Stimulated activated CD8-positive, alpha-beta memory T cell treated with anti-CD3 and anti-CD28 coated beads, Interleukin-12 subunit alpha, Interleukin-12 subunit beta, amount 100 ng/mL, for 24 hours (primary cell): ENCODE measurements at regions not wholly inside any gene's neighbourhood (a gene's known extent, or its start where the extent isn't known, plus 50 kb on each side); places are given as distances from the start of the nearest gene placed in this dataset.

Experiments used
- DNase-seq: peaks from one replicate; pipeline ENCODE4 v3.0.0-alpha.2; 2020; ENCODE audit errors: extremely low read depth

DNA sequence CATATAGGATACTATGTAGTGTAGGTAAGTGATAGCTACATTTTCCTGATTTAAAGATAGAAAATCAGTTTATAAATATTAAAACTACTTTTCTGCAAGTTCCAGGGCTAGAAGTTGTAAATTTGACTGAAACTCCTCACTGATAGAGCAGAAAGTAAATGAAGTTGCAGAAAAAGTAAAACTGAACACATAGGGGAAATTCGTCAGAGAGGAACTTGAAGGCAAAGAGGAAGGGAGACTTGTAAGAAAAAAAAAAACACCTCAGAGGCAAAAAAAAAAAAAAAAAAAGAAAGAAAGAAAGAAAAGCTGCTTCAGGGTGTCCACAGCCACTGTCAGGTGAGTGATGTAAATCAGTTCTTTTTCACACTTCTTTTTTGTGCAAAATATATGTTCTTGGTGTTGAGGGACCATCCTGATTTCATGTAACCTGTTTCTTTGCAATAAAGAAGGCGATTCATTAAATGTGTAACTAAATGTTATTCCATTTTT, 336.2 kb upstream of the ZNF462 start:
- DNase-seq, result no peak

- DNase-seq, result no peak
These were observed 334.8 kb upstream of the ZNF462 start for GRCh38 chr9:106528158-106528557.

- DNase-seq, result no peak
These were observed 333.4 kb upstream of the ZNF462 start for GRCh38 chr9:106529616-106530015.

- DNase-seq, result no peak
These were observed 331.5 kb upstream of the ZNF462 start for GRCh38 chr9:106531491-106531890.

DNA sequence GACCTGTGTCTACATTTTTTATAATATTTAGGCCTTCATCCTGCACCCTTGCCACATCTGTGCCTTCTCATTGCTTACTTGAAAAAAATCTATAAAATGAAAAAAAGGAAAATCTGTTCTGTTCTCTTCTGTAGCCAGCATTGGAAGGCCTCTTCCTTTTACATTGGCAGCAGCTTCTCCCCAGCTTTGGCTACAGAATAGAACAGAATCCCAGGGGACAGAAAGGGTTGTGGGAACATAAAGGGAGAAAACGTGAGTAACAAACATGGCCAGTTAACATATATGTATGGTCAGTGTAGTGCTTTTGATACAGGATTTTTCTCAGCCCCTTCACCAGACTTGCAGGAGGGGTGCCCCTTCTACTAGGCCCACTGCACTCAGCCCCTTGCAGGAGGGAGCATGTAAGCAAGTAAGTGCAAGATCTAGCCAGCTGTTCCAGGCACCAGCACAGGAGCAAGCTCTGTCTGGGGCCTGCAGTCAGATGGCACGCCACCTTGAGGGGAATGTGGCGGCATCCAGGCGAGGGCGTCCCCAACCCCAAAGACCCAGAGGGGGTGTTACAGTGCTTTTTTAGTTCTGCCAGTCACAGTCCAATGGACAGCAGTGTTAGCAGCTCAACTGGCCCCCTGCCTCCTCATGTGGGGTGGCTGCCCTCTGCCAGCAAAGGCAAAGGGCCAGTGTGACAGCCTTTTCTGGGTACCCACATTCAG, 330.5 kb upstream of the ZNF462 start:
- no peak for DNase-seq

DNA sequence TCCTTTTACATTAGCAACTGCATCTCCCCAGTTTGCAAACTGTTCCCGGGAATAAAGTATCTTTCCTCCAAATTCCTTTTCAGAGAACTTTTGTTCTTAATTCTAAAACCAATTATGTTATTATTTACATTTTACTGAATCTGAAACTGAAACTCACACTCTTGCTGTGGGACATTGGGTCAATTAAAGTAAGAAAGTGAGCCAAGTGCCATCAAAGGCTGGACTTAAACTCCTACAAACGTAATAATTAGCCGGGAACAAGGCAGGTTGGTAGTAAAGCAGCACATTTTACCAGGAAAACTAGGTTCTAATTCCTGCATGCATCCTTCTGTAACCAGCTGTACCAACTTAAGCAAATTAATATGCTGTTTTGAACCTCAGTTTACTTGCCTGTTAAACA, 328.2 kb upstream of the ZNF462 start:
- no peak for DNase-seq

GRCh38 chr9:106535439-106535838, 327.5 kb upstream of the ZNF462 start:
- DNase-seq, result no peak

- DNase-seq, result no peak
These were observed 304.8 kb upstream of the ZNF462 start for GRCh38 chr9:106557996-106558667.

GRCh38 chr9:106560540-106560939, 302.4 kb upstream of the ZNF462 start:
- DNase-seq, result no peak

- no peak for DNase-seq
These were observed 287.1 kb upstream of the ZNF462 start for GRCh38 chr9:106575823-106576222.

DNA sequence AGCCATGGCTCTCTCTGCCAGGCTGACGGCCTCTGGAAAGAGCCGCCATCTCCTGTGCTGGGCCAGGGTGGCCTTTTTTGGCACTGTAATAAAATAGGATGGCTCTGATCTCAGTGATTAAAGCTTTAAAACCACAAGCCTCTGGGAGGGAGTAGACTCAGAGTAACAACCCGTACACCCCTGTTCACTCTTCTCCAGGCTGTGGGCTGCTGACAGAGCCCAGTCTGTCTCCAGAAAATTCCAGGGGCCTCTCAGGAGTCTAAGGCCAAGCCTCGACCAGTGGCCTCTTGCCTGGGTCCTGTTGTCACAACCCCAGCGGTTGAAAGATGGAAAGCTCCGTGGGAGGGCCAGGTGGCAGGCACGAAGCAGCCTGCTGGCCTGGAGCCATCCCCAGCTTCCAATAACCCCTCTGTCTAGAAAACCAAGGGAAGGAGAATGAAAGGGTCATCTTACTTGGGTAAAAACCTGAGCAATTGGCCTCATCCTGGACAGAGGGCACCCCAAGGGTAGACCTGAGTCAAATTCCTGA, 286.7 kb upstream of the ZNF462 start:
- no peak for DNase-seq

GRCh38 chr9:106577121-106577520, 285.8 kb upstream of the ZNF462 start:
- no peak for DNase-seq

DNA sequence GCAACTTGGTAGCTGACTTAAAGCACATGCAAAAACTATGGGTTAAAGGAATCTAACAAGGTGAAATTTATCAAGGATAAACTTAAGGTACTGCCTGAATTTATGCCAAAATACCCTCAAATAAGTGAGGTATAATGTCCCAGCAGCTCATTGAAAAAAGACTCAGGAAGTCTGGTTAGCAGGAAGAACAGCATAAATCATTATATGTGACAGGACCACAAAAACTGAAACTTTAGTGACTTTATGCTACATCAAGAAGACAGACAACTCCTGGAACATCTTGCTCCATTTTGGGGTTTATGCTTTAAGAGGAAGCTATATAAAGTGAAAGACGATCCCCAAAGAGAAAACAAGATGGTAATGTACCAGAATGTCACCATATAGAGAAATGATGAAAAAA, 282.4 kb upstream of the ZNF462 start:
- DNase-seq, result no peak

DNA sequence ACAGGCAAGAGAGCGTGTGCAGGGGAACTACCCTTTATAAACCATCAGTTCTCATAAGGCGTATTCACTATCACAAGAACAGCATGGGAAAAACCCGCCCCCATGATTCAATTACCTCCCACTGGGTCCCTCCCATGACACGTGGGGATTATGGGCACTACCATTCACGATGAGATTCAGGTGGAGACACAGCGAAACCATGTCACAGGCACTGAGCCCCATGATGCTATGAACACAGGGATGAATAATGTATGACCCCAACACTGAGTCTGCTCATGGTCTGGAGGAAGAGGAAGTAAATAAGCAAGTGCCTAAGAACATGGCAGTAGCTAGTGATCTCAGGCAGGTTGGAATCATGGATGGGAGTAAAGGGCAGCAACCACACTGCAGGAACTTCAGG, 281.0 kb upstream of the ZNF462 start:
- DNase-seq, result no peak

- no peak for DNase-seq
These were observed 279.2 kb upstream of the ZNF462 start for GRCh38 chr9:106583751-106584150.

GRCh38 chr9:106587042-106587441, 275.9 kb upstream of the ZNF462 start:
- no peak for DNase-seq

DNA sequence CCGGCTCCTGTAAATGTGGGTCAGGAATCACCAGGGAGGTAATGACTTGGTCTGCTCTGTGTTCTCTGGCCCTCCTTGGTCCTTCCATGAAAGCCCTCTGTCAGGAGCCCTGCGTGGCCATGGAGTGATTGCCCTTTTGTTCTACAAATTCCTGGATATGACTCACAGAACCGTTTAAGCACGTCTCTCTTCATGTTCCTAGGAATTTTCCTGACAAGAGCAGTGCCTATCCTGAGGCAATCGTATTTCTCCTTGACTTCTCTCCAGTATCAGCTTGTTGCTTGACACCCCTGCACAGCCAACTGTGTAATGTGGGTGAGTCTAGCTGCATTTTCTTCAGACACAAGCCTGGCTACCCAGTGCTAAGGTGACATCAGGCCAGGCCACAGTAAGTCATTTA, 274.3 kb upstream of the ZNF462 start:
- no peak for DNase-seq

GRCh38 chr9:106590759-106591505, 272.0 kb upstream of the ZNF462 start:
- DNase-seq, result no peak

DNA sequence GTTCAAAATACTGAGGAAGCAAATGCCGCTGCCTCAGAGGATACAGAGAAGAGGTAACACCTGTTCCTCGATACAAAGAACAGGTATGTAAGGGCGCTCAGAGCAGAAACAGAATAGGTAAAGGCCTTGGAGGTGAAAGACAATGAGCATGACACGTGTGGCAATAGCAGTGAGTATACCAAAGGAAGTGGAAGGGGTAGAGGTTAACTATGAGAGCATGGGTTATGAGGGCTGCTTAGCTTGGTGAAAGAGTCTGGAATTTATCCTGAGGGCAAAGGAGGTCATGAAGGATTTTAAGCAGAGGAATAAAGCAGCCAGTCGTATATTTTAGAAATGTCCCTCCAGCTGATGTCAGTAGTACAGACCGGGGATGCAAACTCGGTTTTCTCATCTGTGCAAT, 269.8 kb upstream of the ZNF462 start:
- DNase-seq, result no peak

- DNase-seq, result no peak
These were observed 266.0 kb upstream of the ZNF462 start for GRCh38 chr9:106596984-106597383.

DNA sequence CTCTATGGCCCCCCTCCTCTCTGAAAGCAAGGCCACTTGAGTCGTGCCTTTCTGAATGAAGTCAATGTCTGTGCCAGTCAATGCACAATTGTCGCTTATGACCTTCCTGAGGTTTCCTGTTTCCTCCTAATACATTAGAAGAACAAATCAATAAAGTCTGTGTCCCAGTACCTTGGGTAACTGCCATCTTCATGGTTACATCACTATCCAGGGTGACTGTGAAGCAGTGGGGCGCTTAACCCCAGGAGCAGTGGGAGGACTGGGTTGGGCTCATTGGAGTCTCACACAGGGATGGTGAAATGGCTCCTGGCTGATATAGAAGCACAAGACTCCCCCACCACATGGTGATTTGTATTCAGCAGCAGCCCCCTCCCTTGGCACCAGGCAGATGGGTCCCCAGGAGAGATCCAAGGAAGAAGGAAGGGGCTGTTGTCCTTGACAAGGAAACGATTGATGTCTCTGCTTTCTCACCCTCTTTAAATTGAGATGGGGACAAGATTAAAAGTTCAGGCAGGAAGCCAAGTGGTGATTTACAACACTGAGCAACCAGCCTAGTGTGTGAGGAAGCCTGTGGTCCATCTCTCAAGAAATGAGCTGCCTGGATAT, 261.9 kb upstream of the ZNF462 start:
- DNase-seq, result no peak

DNA sequence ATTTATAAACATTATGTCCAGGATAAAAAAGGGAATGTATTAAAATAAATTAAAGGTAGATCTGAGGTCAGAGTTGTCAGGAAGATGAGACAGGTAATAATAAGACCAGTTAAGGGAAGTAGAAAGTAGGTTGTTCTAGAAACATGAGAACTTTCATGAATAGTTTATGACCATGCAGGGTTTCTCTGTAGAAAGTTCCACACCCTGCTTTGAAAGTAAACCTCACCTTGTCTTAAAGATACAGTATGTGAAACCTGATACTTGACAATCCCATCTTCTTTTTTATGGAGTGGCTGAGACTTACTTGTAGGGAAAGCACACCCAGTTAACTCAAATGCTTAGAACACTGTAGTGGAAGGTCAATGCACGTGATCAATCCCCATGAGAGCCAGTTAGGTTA, 260.6 kb upstream of the ZNF462 start:
- DNase-seq, result no peak
